K562 (cell line): ENCODE measurements at regions not wholly inside any gene's neighbourhood (a gene's known extent, or its start where the extent isn't known, plus 50 kb on each side); places are given as distances from the start of the nearest gene placed in this dataset.

Experiments
- ATAC-seq: fragments of 200-7000 bp; cut with Tn5 transposase; 3 replicates; pipeline ENCODE4 v1.9.1; 2020; ENCODE audit warnings: moderate library complexity
- BruUV-seq: library from RNA; stranded (reverse); fragments of 400-500 nt; replicated peaks from 2 replicates; lab custom pipeline; 2021; lab: Mats Ljungman, UMichigan
- CTCF ChIA-PET: fragments of 300-600 bp; formaldehyde crosslinking; extraction: SDS; loops from one replicate; lab custom pipeline; 2021; ENCODE audit warnings: low intra/inter-chr PET ratio; lab: Yijun Ruan, JAX
- POLR2A ChIA-PET: fragments of 300-600, 350-650 bp; sonication (Branson Sonifier 250); formaldehyde crosslinking; extraction: SDS; loops from one replicate; lab custom pipeline; 2021; ENCODE audit warnings: antibody characterized with exemption, inconsistent platforms; lab: Yijun Ruan, JAX
- DNase-seq, 4 experiments: peaks; one replicate each; pipeline versions ENCODE4 v3.0.0 to v3.0.0-alpha.2; 2011 to 2018; ENCODE audit warnings: low spot score in 3 of 4, mixed read lengths in 3 of 4; ENCODE audit errors: extremely low read depth in 1 of 4
- FAIRE-seq: peaks from 2 replicates; lab custom pipeline; 2011; peaks lifted over from hg19 to GRCh38; lab: Jason Lieb, UNC
- H2AFZ ChIP-seq: 2 replicates; pipeline ENCODE4 v1.6.0; 2011; ENCODE audit warnings: low read depth, low read length, control low read depth, inconsistent platforms
- H3K27ac ChIP-seq: fragments of 200-600 bp; 3 replicates; pipeline ENCODE4 v1.8.0; 2011; ENCODE audit warnings: low read depth, mild to moderate bottlenecking, control low read depth, inconsistent platforms, low read length, moderate library complexity, mixed read lengths; ENCODE audit errors: extremely low read depth
- H3K27me3 ChIP-seq, 2 experiments: fragments of 300-600 bp in 1 of 2; 2 replicates in 1 of 2; 3 replicates in 1 of 2; pipeline versions ENCODE4 v1.6.0 to v1.8.0; 2011; ENCODE audit warnings: inconsistent platforms in 2 of 2, low read length in 2 of 2, mild to moderate bottlenecking in 1 of 2, mixed read lengths in 1 of 2, moderate library complexity in 1 of 2; ENCODE audit not compliant: control insufficient read depth in 2 of 2, insufficient read depth in 2 of 2
- H3K36me3 ChIP-seq: fragments of 300-600 bp; 3 replicates; pipeline ENCODE4 v1.8.0; 2011; ENCODE audit warnings: mild to moderate bottlenecking, low read length, inconsistent platforms; ENCODE audit not compliant: control insufficient read depth, insufficient read depth
- H3K4me1 ChIP-seq, 2 experiments: fragments of 200-600 bp in 1 of 2; replicated peaks in 1 of 2; 2 replicates in 1 of 2; 3 replicates in 1 of 2; pipeline versions ENCODE4 v1.5.1 to v1.8.0; 2011; ENCODE audit warnings: inconsistent platforms in 2 of 2, low read length in 2 of 2, mild to moderate bottlenecking in 1 of 2, mixed read lengths in 1 of 2, moderate library complexity in 1 of 2; ENCODE audit not compliant: control insufficient read depth in 2 of 2, insufficient read depth in 2 of 2
- H3K4me2 ChIP-seq: 2 replicates; pipeline ENCODE4 v1.6.1; 2011; ENCODE audit warnings: low read length, control low read depth, inconsistent platforms, mixed read lengths; ENCODE audit not compliant: insufficient read depth
- H3K4me3 ChIP-seq: fragments of 200-600 bp; sonication (generic), shearing (Covaris generic); 2 replicates; pipeline ENCODE4 v1.5.1; 2016; ENCODE audit warnings: control low read depth, inconsistent platforms
- H3K79me2 ChIP-seq: fragments of 200-600 bp; 3 replicates; pipeline ENCODE4 v1.8.0; 2011; ENCODE audit warnings: low read length, inconsistent platforms; ENCODE audit not compliant: control insufficient read depth, insufficient read depth
- H3K9ac ChIP-seq, 2 experiments: 2 replicates each; pipeline versions ENCODE4 v1.6.0 to v1.6.1; 2011; ENCODE audit warnings: low read depth in 2 of 2, low read length in 2 of 2, control low read depth in 1 of 2, inconsistent platforms in 1 of 2, mild to moderate bottlenecking in 1 of 2, mixed read lengths in 1 of 2; ENCODE audit not compliant: insufficient read depth in 1 of 2
- H3K9me1 ChIP-seq: one replicate; pipeline ENCODE4 v1.6.0; 2011; ENCODE audit warnings: inconsistent platforms, mild to moderate bottlenecking, low read length, moderate library complexity; ENCODE audit not compliant: control insufficient read depth, insufficient read depth
- H3K9me3 ChIP-seq: replicated peaks from 2 replicates; pipeline ENCODE4 v1.5.1; 2011; ENCODE audit warnings: low read depth, low read length, inconsistent platforms; ENCODE audit not compliant: control insufficient read depth, insufficient read depth
- H4K20me1 ChIP-seq: replicated peaks from 2 replicates; pipeline ENCODE4 v1.6.1; 2011; ENCODE audit warnings: low read length, inconsistent platforms, mixed read lengths; ENCODE audit not compliant: control insufficient read depth, insufficient read depth
- BCL6 ChIP-seq: fragments of 250-450 bp; sonication (Bioruptor Pico); IDR thresholded peaks from 2 replicates; pipeline ENCODE4 v1.4.0; 2020
- CEBPB ChIP-seq: fragments of 450-650 bp; IDR thresholded peaks from 2 replicates; pipeline ENCODE4 v1.6.1; 2016; ENCODE audit warnings: missing genetic modification characterization, missing compliant biosample characterization
- DACH1 ChIP-seq: fragments of 450-650 bp; IDR thresholded peaks from 2 replicates; pipeline ENCODE4 v1.6.1; 2018; ENCODE audit not compliant: partially characterized antibody
- HMG20A ChIP-seq: fragments of 450-650 bp; formaldehyde crosslinking; conservative IDR thresholded peaks from 2 replicates; pipeline ENCODE4 v1.4.0; 2020; ENCODE audit warnings: mild to moderate bottlenecking, mixed read lengths
- POU5F1 ChIP-seq: fragments of 150-350 bp; IDR thresholded peaks from 2 replicates; pipeline ENCODE4 v1.6.1; 2014; ENCODE audit warnings: borderline replicate concordance, low read length, low read depth, mild to moderate bottlenecking; ENCODE audit not compliant: partially characterized antibody
- XRCC4 ChIP-seq: IDR thresholded peaks from one replicate; pipeline ENCODE4 v1.6.1; 2011; ENCODE audit not compliant: insufficient read depth, insufficient read length; ENCODE audit errors: extremely low read depth
- ZBTB17 ChIP-seq: fragments of 450-650 bp; formaldehyde crosslinking; IDR thresholded peaks from 2 replicates; pipeline ENCODE4 v1.4.0; 2020; ENCODE audit warnings: mild to moderate bottlenecking
- ZFP30 ChIP-seq: fragments of 250-450 bp; sonication (Bioruptor Pico); IDR thresholded peaks from 2 replicates; pipeline ENCODE4 v1.8.0; 2022; ENCODE audit warnings: moderate library complexity, mild to moderate bottlenecking, inconsistent platforms, borderline replicate concordance
- ZNF121 ChIP-seq: sonication (generic); formaldehyde crosslinking; conservative IDR thresholded peaks from 2 replicates; pipeline ENCODE4 v1.8.0; 2022; ENCODE audit warnings: missing genetic modification reagents
- ZNF263 ChIP-seq: sonication (generic); formaldehyde crosslinking; IDR thresholded peaks from 2 replicates; pipeline ENCODE4 v1.8.0; 2022; ENCODE audit warnings: mild to moderate bottlenecking, missing genetic modification reagents, borderline replicate concordance
- ZSCAN32 ChIP-seq: fragments of 450-650 bp; formaldehyde crosslinking; IDR thresholded peaks from 2 replicates; pipeline ENCODE4 v1.4.0; 2020; ENCODE audit warnings: mild to moderate bottlenecking, moderate library complexity
- WGBS: fragments of 100-300 bp; shearing (Covaris generic); methylation state at CpG from one replicate; pipeline ENCODE4 v1.1.6; 2016; ENCODE audit warnings: low coverage, mixed read lengths; ENCODE audit not compliant: insufficient coverage; ENCODE audit errors: missing lambda C conversion rate; 5-methylcytosine and 5-hydroxymethylcytosine counted together
- in situ Hi-C: fragments of 300-500 bp; cut with MboI; formaldehyde crosslinking; loops from 4 replicates; pipeline ENCODE4 v1.15.0; 2018; ENCODE audit warnings: inconsistent platforms, mixed read lengths
- intact Hi-C: fragments of 100-400 bp; cut with micrococcal nuclease; formaldehyde crosslinking; loops from 2 replicates; pipeline ENCODE4 v1.14.2; 2022
- TF ChIP-seq, protein P1 (sequence below), 2 experiments: IDR thresholded peaks; 2 replicates each; pipeline ENCODE4 v1.6.1; 2012; ENCODE audit warnings: improper control_type of control experiment in 2 of 2, low read depth in 2 of 2, low read length in 2 of 2, borderline replicate concordance in 1 of 2
- TF ChIP-seq, protein P2 (sequence below), 2 experiments: fragments of 450-650 bp; IDR thresholded peaks; 2 replicates each; pipeline ENCODE4 v1.6.1; 2016

GRCh38 chr19:28869459-28869858 is 343.5 kb downstream of the UQCRFS1 start (continued):
- TF ChIP-seq, protein P1, sequence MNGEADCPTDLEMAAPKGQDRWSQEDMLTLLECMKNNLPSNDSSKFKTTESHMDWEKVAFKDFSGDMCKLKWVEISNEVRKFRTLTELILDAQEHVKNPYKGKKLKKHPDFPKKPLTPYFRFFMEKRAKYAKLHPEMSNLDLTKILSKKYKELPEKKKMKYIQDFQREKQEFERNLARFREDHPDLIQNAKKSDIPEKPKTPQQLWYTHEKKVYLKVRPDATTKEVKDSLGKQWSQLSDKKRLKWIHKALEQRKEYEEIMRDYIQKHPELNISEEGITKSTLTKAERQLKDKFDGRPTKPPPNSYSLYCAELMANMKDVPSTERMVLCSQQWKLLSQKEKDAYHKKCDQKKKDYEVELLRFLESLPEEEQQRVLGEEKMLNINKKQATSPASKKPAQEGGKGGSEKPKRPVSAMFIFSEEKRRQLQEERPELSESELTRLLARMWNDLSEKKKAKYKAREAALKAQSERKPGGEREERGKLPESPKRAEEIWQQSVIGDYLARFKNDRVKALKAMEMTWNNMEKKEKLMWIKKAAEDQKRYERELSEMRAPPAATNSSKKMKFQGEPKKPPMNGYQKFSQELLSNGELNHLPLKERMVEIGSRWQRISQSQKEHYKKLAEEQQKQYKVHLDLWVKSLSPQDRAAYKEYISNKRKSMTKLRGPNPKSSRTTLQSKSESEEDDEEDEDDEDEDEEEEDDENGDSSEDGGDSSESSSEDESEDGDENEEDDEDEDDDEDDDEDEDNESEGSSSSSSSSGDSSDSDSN (IDR thresholded peaks at IDR 0.05; ENCODE audit: borderline replicate concordance in 1 of 2, low read depth in 2 of 2, low read length in 2 of 2) = no peak

DNA sequence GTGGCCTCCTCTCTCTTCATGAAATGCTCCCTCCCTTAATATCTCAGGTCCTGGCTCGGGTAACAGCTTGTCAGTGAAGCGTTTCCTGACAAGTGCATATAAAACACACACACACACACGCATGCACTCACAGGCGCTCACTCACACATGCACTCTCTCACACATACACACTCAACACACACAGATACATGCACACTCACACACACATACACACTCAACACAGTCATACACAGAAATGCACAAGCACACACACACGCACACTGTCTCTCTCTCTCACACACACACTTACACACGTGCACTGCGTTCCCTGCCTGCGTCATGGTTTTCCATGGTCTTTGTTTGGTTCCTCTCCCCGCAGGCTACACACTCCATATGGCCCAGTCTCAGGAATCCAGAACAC is 344.1 kb downstream of the UQCRFS1 start:
- POLR2A ChIA-PET = no interaction called here
- CTCF ChIA-PET = no interaction called here
- no peak overlapping the region for H3K27ac ChIP-seq
- FAIRE-seq (no peak), DNase-seq (no peak), ATAC-seq (no peak)
- H3K9ac ChIP-seq = no peak overlapping the region
- peaks cover 0 to 12% of the 10 kb centered on the region in 2 experiments; a peak in 3 of 5 replicates for H3K27me3 ChIP-seq
- H3K4me2 ChIP-seq = no peak overlapping the region
- in situ Hi-C loops (no loop called here), intact Hi-C loops (no loop called here)
- 0% methylated on average over 9 of the region's 9 CpGs for WGBS
- H3K79me2 ChIP-seq = no peaks in the 10 kb centered on the region
- TF ChIP-seq ZNF263 (CRISPR knock-in tag) (no peak), DACH1 (no peak), ZBTB17 (CRISPR knock-in tag) (no peak), ZNF121 (CRISPR knock-in tag) (no peak), CEBPB (tag) (no peak), ZFP30 (CRISPR knock-in tag) (no peak), POU5F1 (no peak), ZSCAN32 (CRISPR knock-in tag) (no peak), XRCC4 (no peak), BCL6 (no peak), HMG20A (CRISPR knock-in tag) (no peak)
- TF ChIP-seq, protein P2, sequence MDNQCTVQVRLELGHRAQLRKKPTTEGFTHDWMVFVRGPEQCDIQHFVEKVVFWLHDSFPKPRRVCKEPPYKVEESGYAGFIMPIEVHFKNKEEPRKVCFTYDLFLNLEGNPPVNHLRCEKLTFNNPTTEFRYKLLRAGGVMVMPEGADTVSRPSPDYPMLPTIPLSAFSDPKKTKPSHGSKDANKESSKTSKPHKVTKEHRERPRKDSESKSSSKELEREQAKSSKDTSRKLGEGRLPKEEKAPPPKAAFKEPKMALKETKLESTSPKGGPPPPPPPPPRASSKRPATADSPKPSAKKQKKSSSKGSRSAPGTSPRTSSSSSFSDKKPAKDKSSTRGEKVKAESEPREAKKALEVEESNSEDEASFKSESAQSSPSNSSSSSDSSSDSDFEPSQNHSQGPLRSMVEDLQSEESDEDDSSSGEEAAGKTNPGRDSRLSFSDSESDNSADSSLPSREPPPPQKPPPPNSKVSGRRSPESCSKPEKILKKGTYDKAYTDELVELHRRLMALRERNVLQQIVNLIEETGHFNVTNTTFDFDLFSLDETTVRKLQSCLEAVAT (IDR thresholded peaks at IDR 0.05) = no peak
- H4K20me1 ChIP-seq = no peaks in the 10 kb centered on the region
- no peak overlapping the region for H3K4me3 ChIP-seq
- no TSS peak for BruUV-seq
- H3K9me3 ChIP-seq = no peaks in the 10 kb centered on the region
- no peaks in the 10 kb centered on the region for H3K4me1 ChIP-seq
- H2AFZ ChIP-seq = no peak overlapping the region
- no peaks in the 10 kb centered on the region for H3K36me3 ChIP-seq
- H3K9me1 ChIP-seq = no peaks in the 10 kb centered on the region
